Panc1 (cell line): ENCODE measurements at regions not wholly inside any gene's neighbourhood (a gene's known extent, or its start where the extent isn't known, plus 50 kb on each side); places are given as distances from the start of the nearest gene placed in this dataset.

Source experiments
- ATAC-seq: fragments of 200-7000 bp; cut with Tn5 transposase; 2 replicates; pipeline ENCODE4 v1.9.1; 2020; ENCODE audit warnings: mild to moderate bottlenecking, moderate library complexity
- BruUV-seq: library from RNA; stranded (reverse); fragments of 400-500 nt; replicated peaks from 2 replicates; lab custom pipeline; 2021; lab: Mats Ljungman, UMichigan
- CTCF ChIA-PET: fragments of 300-600 bp; sonication (Branson Sonifier 250); formaldehyde crosslinking; loops from one replicate; lab custom pipeline; 2022; ENCODE audit warnings: antibody characterized with exemption; lab: Charles Lee
- POLR2A ChIA-PET: fragments of 300-600 bp; sonication (Branson Sonifier 250); formaldehyde crosslinking; loops from one replicate; lab custom pipeline; 2022; ENCODE audit warnings: antibody characterized with exemption; lab: Charles Lee
- DNase-seq: peaks from one replicate; pipeline ENCODE4 v3.0.0-alpha.2; 2010; ENCODE audit warnings: low read depth, low spot score
- H3K27ac ChIP-seq: 2 replicates; pipeline ENCODE4 v1.5.1; 2011; ENCODE audit warnings: mild to moderate bottlenecking, low read length, inconsistent platforms
- H3K27me3 ChIP-seq: fragments of 200-500 bp; sonication (Bioruptor generic); 2 replicates; pipeline ENCODE4 v1.6.0; 2014; ENCODE audit warnings: low read length, inconsistent platforms; ENCODE audit not compliant: control insufficient read depth, insufficient read depth
- H3K36me3 ChIP-seq: fragments of 200-500 bp; sonication (Bioruptor generic); 2 replicates; pipeline ENCODE4 v1.5.1; 2014; ENCODE audit warnings: inconsistent platforms, mild to moderate bottlenecking, low read length, moderate library complexity; ENCODE audit not compliant: control insufficient read depth, insufficient read depth
- H3K4me1 ChIP-seq: 2 replicates; pipeline ENCODE4 v1.5.1; 2011; ENCODE audit warnings: inconsistent platforms, mild to moderate bottlenecking, low read length, moderate library complexity; ENCODE audit not compliant: control insufficient read depth, insufficient read depth
- H3K4me3 ChIP-seq, 2 experiments: 2 replicates each; pipeline ENCODE4 v1.5.1; 2011 to 2012; ENCODE audit warnings: low read depth in 2 of 2, low read length in 2 of 2, mild to moderate bottlenecking in 2 of 2, inconsistent platforms in 1 of 2, moderate library complexity in 1 of 2
- H3K9me3 ChIP-seq: fragments of 200-500 bp; sonication (Bioruptor generic); 2 replicates; pipeline ENCODE4 v1.5.1; 2014; ENCODE audit warnings: low read depth, mild to moderate bottlenecking, inconsistent platforms, low read length, moderate library complexity; ENCODE audit not compliant: control insufficient read depth, insufficient read depth
- POLR2AphosphoS5 ChIP-seq: IDR thresholded peaks from 2 replicates; pipeline ENCODE4 v1.6.1; 2012; ENCODE audit warnings: mild to moderate bottlenecking, low read depth, low read length, moderate library complexity
- SIN3A ChIP-seq: IDR thresholded peaks from 2 replicates; pipeline ENCODE4 v1.6.1; 2012; ENCODE audit warnings: low read depth, mild to moderate bottlenecking, low read length, moderate library complexity, borderline replicate concordance; ENCODE audit not compliant: insufficient read depth
- TCF7L2 ChIP-seq: IDR thresholded peaks from 2 replicates; pipeline ENCODE4 v1.6.1; 2011; ENCODE audit warnings: mild to moderate bottlenecking, low read depth, low read length, inconsistent platforms
- in situ Hi-C: cut with HindIII; loops from 2 replicates; pipeline ENCODE4 v1.10.0; 2016; ENCODE audit warnings: low sequenced_read_pairs, low pct_unique_long_range_greater_than_20kb
- intact Hi-C: fragments of 100-400 bp; cut with micrococcal nuclease; formaldehyde crosslinking; loops from one replicate; pipeline ENCODE4 v1.10.0; 2022; ENCODE audit not compliant: unreplicated experiment
- TF ChIP-seq, protein P1 (sequence below): fragments of 450-650 bp; IDR thresholded peaks from 2 replicates; pipeline ENCODE4 v1.5.1; 2017; ENCODE audit warnings: mild to moderate bottlenecking
- TF ChIP-seq, protein P2 (sequence below), 2 experiments: IDR thresholded peaks; 2 replicates each; pipeline ENCODE4 v1.6.1; 2011 to 2012; ENCODE audit warnings: low read depth in 2 of 2, control low read depth in 1 of 2, low read length in 1 of 2, mild to moderate bottlenecking in 1 of 2, moderate library complexity in 1 of 2; ENCODE audit not compliant: insufficient read depth in 1 of 2

DNA sequence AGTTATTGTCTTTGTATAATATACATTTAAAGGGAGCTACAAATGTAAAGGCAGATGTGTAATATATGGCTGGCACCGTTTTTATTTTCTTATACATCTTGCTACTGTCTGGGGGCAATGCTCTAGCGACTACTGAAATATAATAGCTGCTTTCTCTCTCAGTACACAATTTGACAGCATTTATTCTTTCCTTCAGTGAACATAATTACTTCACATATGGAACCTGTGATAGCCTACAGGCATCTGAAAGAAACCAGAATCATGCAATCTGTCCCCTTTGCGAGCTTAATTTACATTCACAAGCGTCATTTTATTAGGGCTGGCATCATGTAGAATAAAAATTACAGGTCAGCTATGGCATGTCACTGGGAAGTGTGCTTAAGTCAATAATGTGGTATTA, 557.5 kb upstream of the PTBP2 start:
- TF ChIP-seq TCF7L2, result no peak
- TF ChIP-seq, protein P1, sequence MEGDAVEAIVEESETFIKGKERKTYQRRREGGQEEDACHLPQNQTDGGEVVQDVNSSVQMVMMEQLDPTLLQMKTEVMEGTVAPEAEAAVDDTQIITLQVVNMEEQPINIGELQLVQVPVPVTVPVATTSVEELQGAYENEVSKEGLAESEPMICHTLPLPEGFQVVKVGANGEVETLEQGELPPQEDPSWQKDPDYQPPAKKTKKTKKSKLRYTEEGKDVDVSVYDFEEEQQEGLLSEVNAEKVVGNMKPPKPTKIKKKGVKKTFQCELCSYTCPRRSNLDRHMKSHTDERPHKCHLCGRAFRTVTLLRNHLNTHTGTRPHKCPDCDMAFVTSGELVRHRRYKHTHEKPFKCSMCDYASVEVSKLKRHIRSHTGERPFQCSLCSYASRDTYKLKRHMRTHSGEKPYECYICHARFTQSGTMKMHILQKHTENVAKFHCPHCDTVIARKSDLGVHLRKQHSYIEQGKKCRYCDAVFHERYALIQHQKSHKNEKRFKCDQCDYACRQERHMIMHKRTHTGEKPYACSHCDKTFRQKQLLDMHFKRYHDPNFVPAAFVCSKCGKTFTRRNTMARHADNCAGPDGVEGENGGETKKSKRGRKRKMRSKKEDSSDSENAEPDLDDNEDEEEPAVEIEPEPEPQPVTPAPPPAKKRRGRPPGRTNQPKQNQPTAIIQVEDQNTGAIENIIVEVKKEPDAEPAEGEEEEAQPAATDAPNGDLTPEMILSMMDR, result no peak
- TF ChIP-seq POLR2AphosphoS5, result no peak
- no peak for TF ChIP-seq SIN3A
- TF ChIP-seq, protein P2, sequence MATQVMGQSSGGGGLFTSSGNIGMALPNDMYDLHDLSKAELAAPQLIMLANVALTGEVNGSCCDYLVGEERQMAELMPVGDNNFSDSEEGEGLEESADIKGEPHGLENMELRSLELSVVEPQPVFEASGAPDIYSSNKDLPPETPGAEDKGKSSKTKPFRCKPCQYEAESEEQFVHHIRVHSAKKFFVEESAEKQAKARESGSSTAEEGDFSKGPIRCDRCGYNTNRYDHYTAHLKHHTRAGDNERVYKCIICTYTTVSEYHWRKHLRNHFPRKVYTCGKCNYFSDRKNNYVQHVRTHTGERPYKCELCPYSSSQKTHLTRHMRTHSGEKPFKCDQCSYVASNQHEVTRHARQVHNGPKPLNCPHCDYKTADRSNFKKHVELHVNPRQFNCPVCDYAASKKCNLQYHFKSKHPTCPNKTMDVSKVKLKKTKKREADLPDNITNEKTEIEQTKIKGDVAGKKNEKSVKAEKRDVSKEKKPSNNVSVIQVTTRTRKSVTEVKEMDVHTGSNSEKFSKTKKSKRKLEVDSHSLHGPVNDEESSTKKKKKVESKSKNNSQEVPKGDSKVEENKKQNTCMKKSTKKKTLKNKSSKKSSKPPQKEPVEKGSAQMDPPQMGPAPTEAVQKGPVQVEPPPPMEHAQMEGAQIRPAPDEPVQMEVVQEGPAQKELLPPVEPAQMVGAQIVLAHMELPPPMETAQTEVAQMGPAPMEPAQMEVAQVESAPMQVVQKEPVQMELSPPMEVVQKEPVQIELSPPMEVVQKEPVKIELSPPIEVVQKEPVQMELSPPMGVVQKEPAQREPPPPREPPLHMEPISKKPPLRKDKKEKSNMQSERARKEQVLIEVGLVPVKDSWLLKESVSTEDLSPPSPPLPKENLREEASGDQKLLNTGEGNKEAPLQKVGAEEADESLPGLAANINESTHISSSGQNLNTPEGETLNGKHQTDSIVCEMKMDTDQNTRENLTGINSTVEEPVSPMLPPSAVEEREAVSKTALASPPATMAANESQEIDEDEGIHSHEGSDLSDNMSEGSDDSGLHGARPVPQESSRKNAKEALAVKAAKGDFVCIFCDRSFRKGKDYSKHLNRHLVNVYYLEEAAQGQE (IDR thresholded peaks at IDR 0.05; ENCODE audit: insufficient read depth in 1 of 2, low read depth in 2 of 2, low read length in 1 of 2), result no peak
- intact Hi-C loops, result no loop called here
- H3K4me3 ChIP-seq, result no peak overlapping the region
- ATAC-seq (no peak), DNase-seq (no peak)
- ChIA-PET POLR2A (no interaction called here), CTCF (no interaction called here)
- H3K9me3 ChIP-seq, result no peaks in the 10 kb centered on the region
- no peaks in the 10 kb centered on the region for H3K27me3 ChIP-seq
- in situ Hi-C loops, result no loop called here
- no peak overlapping the region for H3K27ac ChIP-seq
- H3K4me1 ChIP-seq, result no peaks in the 10 kb centered on the region
- H3K36me3 ChIP-seq, result no peaks in the 10 kb centered on the region
- BruUV-seq, result no TSS peak

DNA sequence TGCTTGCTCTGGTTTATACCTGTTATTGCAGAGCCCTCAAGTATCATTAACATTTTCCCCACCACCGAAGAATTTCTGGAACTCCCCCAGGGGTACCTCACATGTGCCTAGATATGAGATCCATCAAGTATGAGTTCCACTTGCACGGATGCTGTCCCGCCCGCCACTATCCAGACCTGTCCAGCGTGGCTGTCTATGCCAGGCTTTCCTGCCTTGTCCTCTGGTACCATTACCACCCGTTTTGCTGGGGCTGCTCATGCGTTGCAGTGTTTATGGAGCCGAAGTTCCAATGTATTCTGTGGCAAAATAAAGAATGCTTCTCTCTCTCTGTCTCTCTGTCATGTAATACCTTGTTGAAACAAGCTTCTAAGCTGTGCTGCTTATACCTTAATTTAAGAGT, 543.5 kb upstream of the PTBP2 start:
- Histone ChIP-seq H3K9me3 (no peaks in the 10 kb centered on the region), H3K36me3 (no peaks in the 10 kb centered on the region), H3K27me3 (no peaks in the 10 kb centered on the region), H3K4me3 (no peak overlapping the region), H3K4me1 (no peaks in the 10 kb centered on the region), H3K27ac (no peak overlapping the region)
- in situ Hi-C loops, result no loop called here
- TF ChIP-seq, protein P1, result no peak
- TF ChIP-seq, protein P2 (IDR thresholded peaks at IDR 0.05; ENCODE audit: insufficient read depth in 1 of 2, low read depth in 2 of 2, low read length in 1 of 2), result no peak
- no peak for DNase-seq
- CTCF ChIA-PET, result no interaction called here
- intact Hi-C loops, result no loop called here
- ATAC-seq, result no peak
- POLR2A ChIA-PET, result no interaction called here
- BruUV-seq, result no TSS peak
